ENCODE measurements at regions not wholly inside any gene's neighbourhood (a gene's known extent, or its start where the extent isn't known, plus 50 kb on each side); places are given as distances from the start of the nearest gene placed in this dataset.

GRCh38 chr15:62450061-62450460, 285.0 kb upstream of the C2CD4B start:
- no peaks in the 10 kb centered on the region for H3K27me3 ChIP-seq (ENCODE audit: insufficient read depth, poor library complexity, severe bottlenecking)
- no peak for DNase-seq (ENCODE audit: low read depth in 1 of 2, low spot score in 1 of 2)
- H3K4me3 ChIP-seq (replicated peaks; ENCODE audit: insufficient read depth, low read length): no peak overlapping the region
- TF ChIP-seq POLR2AphosphoS5 (IDR thresholded peaks at IDR 0.05; ENCODE audit: low read depth) (no peak), CTCF (IDR thresholded peaks at IDR 0.05; ENCODE audit: insufficient read depth, low read length) (no peak), GABPA (IDR thresholded peaks at IDR 0.05; ENCODE audit: low read depth) (no peak), REST (IDR thresholded peaks at IDR 0.05; ENCODE audit: insufficient replicate concordance, low read depth) (no peak), SPI1 (IDR thresholded peaks at IDR 0.05; ENCODE audit: borderline replicate concordance, low read depth) (no peak)
- no peak overlapping the region for H3K27ac ChIP-seq (replicated peaks)

- no peak overlapping the region for H3K4me3 ChIP-seq (replicated peaks; ENCODE audit: insufficient read depth, low read length)
- TF ChIP-seq CTCF (IDR thresholded peaks at IDR 0.05; ENCODE audit: insufficient read depth, low read length) (no peak), POLR2AphosphoS5 (IDR thresholded peaks at IDR 0.05; ENCODE audit: low read depth) (no peak), REST (IDR thresholded peaks at IDR 0.05; ENCODE audit: insufficient replicate concordance, low read depth) (no peak), GABPA (IDR thresholded peaks at IDR 0.05; ENCODE audit: low read depth) (no peak), SPI1 (IDR thresholded peaks at IDR 0.05; ENCODE audit: borderline replicate concordance, low read depth) (no peak)
- no peaks in the 10 kb centered on the region for H3K27me3 ChIP-seq (ENCODE audit: insufficient read depth, poor library complexity, severe bottlenecking)
- H3K27ac ChIP-seq (replicated peaks): no peak overlapping the region
- no peak for DNase-seq (ENCODE audit: low read depth in 1 of 2, low spot score in 1 of 2)
Observed at GRCh38 chr15:62452026-62452425, 286.9 kb upstream of the C2CD4B start.

- TF ChIP-seq GABPA (IDR thresholded peaks at IDR 0.05; ENCODE audit: low read depth) (no peak), REST (IDR thresholded peaks at IDR 0.05; ENCODE audit: insufficient replicate concordance, low read depth) (no peak), SPI1 (IDR thresholded peaks at IDR 0.05; ENCODE audit: borderline replicate concordance, low read depth) (no peak), CTCF (IDR thresholded peaks at IDR 0.05; ENCODE audit: insufficient read depth, low read length) (no peak), POLR2AphosphoS5 (IDR thresholded peaks at IDR 0.05; ENCODE audit: low read depth) (no peak)
- no peak overlapping the region for H3K27ac ChIP-seq (replicated peaks)
- no peaks in the 10 kb centered on the region for H3K27me3 ChIP-seq (ENCODE audit: insufficient read depth, poor library complexity, severe bottlenecking)
- DNase-seq (ENCODE audit: low read depth in 1 of 2, low spot score in 1 of 2): no peak
- no peak overlapping the region for H3K4me3 ChIP-seq (replicated peaks; ENCODE audit: insufficient read depth, low read length)
Observed at GRCh38 chr15:62452667-62453066, 287.6 kb upstream of the C2CD4B start.
